DMS79 (cell line): ENCODE measurements at regions not wholly inside any gene's neighbourhood (a gene's known extent, or its start where the extent isn't known, plus 50 kb on each side); places are given as distances from the start of the nearest gene placed in this dataset.
"Not testable (repeated sequence)": the region's sequence is repeated elsewhere in the genome, so short reads cannot be mapped to it uniquely, and the experiment has no call there.

Experiments used
- DNase-seq: peaks from one replicate; lab custom pipeline; 2025; lab: John Stamatoyannopoulos, UW

GRCh38 chr5:60488466-60489130, 211.4 kb downstream of the DEPDC1B start:
- no peak for DNase-seq

GRCh38 chr5:60487885-60488442, 212.0 kb downstream of the DEPDC1B start:
- DNase-seq: peak; percentile 40

- peak; percentile 65 for DNase-seq
Measured at GRCh38 chr5:60487476-60487875, 212.5 kb downstream of the DEPDC1B start.

GRCh38 chr5:60485361-60485760, 214.6 kb downstream of the DEPDC1B start:
- no peak for DNase-seq

- DNase-seq: no peak
Measured at GRCh38 chr5:60483050-60483449, 216.9 kb downstream of the DEPDC1B start.

GRCh38 chr5:60482301-60482700, 217.7 kb downstream of the DEPDC1B start:
- DNase-seq: no peak

GRCh38 chr5:60479542-60479941, 220.4 kb downstream of the DEPDC1B start:
- no peak for DNase-seq

- DNase-seq: no peak
Measured at GRCh38 chr5:60477849-60478248, 222.1 kb downstream of the DEPDC1B start.

GRCh38 chr5:60473654-60474053, 226.3 kb downstream of the DEPDC1B start:
- DNase-seq: no peak

- DNase-seq: not testable (repeated sequence)
Measured at GRCh38 chr5:60473027-60473426, 226.9 kb downstream of the DEPDC1B start.

GRCh38 chr5:60470881-60471280, 229.1 kb downstream of the DEPDC1B start:
- DNase-seq: no peak

GRCh38 chr5:60469286-60469685, 230.7 kb downstream of the DEPDC1B start:
- DNase-seq: no peak

GRCh38 chr5:60463179-60463868, 236.6 kb downstream of the DEPDC1B start:
- no peak for DNase-seq

GRCh38 chr5:60458666-60459065, 241.3 kb downstream of the DEPDC1B start:
- DNase-seq: no peak

GRCh38 chr5:60457233-60457632, 242.7 kb downstream of the DEPDC1B start:
- no peak for DNase-seq

GRCh38 chr5:60455589-60455988, 244.4 kb downstream of the DEPDC1B start:
- DNase-seq: no peak

- DNase-seq: not testable (repeated sequence)
Measured at GRCh38 chr5:60454277-60454676, 245.7 kb downstream of the DEPDC1B start.

GRCh38 chr5:60453186-60453976, 246.6 kb downstream of the DEPDC1B start:
- DNase-seq: peak; percentile 74

GRCh38 chr5:60448600-60448999, 251.4 kb downstream of the DEPDC1B start:
- no peak for DNase-seq

- no peak for DNase-seq
Measured at GRCh38 chr5:60447488-60447920, 252.5 kb downstream of the DEPDC1B start.

- no peak for DNase-seq
Measured at GRCh38 chr5:60446917-60447316, 253.0 kb downstream of the DEPDC1B start.

- DNase-seq: no peak
Measured at GRCh38 chr5:60445921-60446320, 254.0 kb downstream of the DEPDC1B start.

GRCh38 chr5:60445427-60445826, 254.5 kb downstream of the DEPDC1B start:
- no peak for DNase-seq
